SJCRH30 (cell line): ENCODE measurements at regions not wholly inside any gene's neighbourhood (a gene's known extent, or its start where the extent isn't known, plus 50 kb on each side); places are given as distances from the start of the nearest gene placed in this dataset.

ENCODE experiments used
- DNase-seq, 2 experiments: peaks; one replicate each; pipeline ENCODE4 v3.0.0-alpha.2; 2015 to 2020
- H3K27ac ChIP-seq: fragments of 250-450 bp; sonication (Bioruptor Pico); 2 replicates; pipeline ENCODE4 v1.5.1; 2020; ENCODE audit warnings: mild to moderate bottlenecking, moderate library complexity
- H3K27me3 ChIP-seq: fragments of 250-450 bp; sonication (Bioruptor Pico); 2 replicates; pipeline ENCODE4 v1.5.1; 2020; ENCODE audit warnings: mild to moderate bottlenecking, moderate library complexity
- H3K36me3 ChIP-seq: fragments of 250-450 bp; sonication (Bioruptor Pico); 2 replicates; pipeline ENCODE4 v1.5.1; 2020; ENCODE audit warnings: mild to moderate bottlenecking, moderate library complexity
- H3K4me1 ChIP-seq: fragments of 250-450 bp; sonication (Bioruptor Pico); 2 replicates; pipeline ENCODE4 v1.5.1; 2020; ENCODE audit warnings: mild to moderate bottlenecking, moderate library complexity
- H3K4me3 ChIP-seq: fragments of 250-450 bp; sonication (Bioruptor Pico); 2 replicates; pipeline ENCODE4 v1.5.1; 2020; ENCODE audit warnings: mild to moderate bottlenecking, moderate library complexity
- H3K9me3 ChIP-seq: fragments of 250-450 bp; sonication (Bioruptor Pico); replicated peaks from 2 replicates; pipeline ENCODE4 v1.5.1; 2020; ENCODE audit warnings: mild to moderate bottlenecking, moderate library complexity

GRCh38 chr21:31456201-31456600 lies 112.1 kb upstream of the TIAM1 start:
- Histone ChIP-seq H3K27me3 (no peaks in the 10 kb centered on the region), H3K36me3 (no peaks in the 10 kb centered on the region), H3K9me3 (no peaks in the 10 kb centered on the region), H3K27ac (no peak overlapping the region), H3K4me3 (no peak overlapping the region), H3K4me1 (no peaks in the 10 kb centered on the region)
- no peak for DNase-seq

DNA sequence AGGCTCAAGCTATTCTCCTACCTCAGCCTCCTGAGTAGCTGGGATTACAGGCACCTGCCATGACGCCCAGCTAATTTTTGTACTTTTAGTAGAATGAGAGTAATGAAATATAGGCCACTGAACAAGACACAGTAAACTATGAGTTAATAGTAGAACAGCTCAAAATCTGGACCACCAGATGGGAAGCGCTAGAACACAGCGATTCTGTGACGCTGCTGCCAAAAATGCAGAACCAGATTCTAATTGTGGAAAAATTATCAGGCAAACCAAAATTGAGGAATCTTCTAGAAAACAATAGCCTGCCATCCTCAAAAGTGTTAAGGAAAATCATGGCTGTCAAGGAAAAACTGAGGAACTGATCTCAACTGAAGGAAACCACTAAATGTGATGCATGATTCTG lies 111.4 kb upstream of the TIAM1 start:
- no peaks in the 10 kb centered on the region for H3K36me3 ChIP-seq
- H3K4me1 ChIP-seq = no peaks in the 10 kb centered on the region
- no peaks in the 10 kb centered on the region for H3K27me3 ChIP-seq
- no peak for DNase-seq
- no peaks in the 10 kb centered on the region for H3K9me3 ChIP-seq
- no peak overlapping the region for H3K27ac ChIP-seq
- H3K4me3 ChIP-seq = no peak overlapping the region

GRCh38 chr21:31450980-31451379 lies 106.9 kb upstream of the TIAM1 start:
- Histone ChIP-seq H3K9me3 (no peaks in the 10 kb centered on the region), H3K36me3 (no peaks in the 10 kb centered on the region), H3K4me1 (no peaks in the 10 kb centered on the region), H3K27ac (no peak overlapping the region), H3K27me3 (no peaks in the 10 kb centered on the region), H3K4me3 (no peak overlapping the region)
- no peak for DNase-seq

- Histone ChIP-seq H3K4me3 (no peak overlapping the region), H3K4me1 (no peaks in the 10 kb centered on the region), H3K27me3 (no peaks in the 10 kb centered on the region), H3K36me3 (no peaks in the 10 kb centered on the region), H3K9me3 (no peaks in the 10 kb centered on the region), H3K27ac (no peak overlapping the region)
- DNase-seq = no peak
Measured at GRCh38 chr21:31449921-31450535, 106.0 kb upstream of the TIAM1 start.

- no peak overlapping the region for H3K4me3 ChIP-seq
- no peaks in the 10 kb centered on the region for H3K36me3 ChIP-seq
- no peaks in the 10 kb centered on the region for H3K27me3 ChIP-seq
- no peaks in the 10 kb centered on the region for H3K4me1 ChIP-seq
- DNase-seq = no peak
- H3K9me3 ChIP-seq = no peaks in the 10 kb centered on the region
- H3K27ac ChIP-seq = no peak overlapping the region
Measured at GRCh38 chr21:31448496-31448895, 104.4 kb upstream of the TIAM1 start.

GRCh38 chr21:31447505-31447904 lies 103.4 kb upstream of the TIAM1 start:
- Histone ChIP-seq H3K27ac (no peak overlapping the region), H3K27me3 (no peaks in the 10 kb centered on the region), H3K4me1 (no peaks in the 10 kb centered on the region), H3K4me3 (no peak overlapping the region), H3K9me3 (no peaks in the 10 kb centered on the region), H3K36me3 (no peaks in the 10 kb centered on the region)
- DNase-seq = no peak

- Histone ChIP-seq H3K4me1 (no peaks in the 10 kb centered on the region), H3K36me3 (no peaks in the 10 kb centered on the region), H3K27ac (no peak overlapping the region), H3K4me3 (no peak overlapping the region), H3K27me3 (no peaks in the 10 kb centered on the region), H3K9me3 (peaks cover 2% of the 10 kb centered on the region; the same call in 1 of the 2 replicates)
- DNase-seq = no peak
Measured at GRCh38 chr21:31446226-31446855, 102.3 kb upstream of the TIAM1 start.

GRCh38 chr21:31445137-31445536 lies 101.1 kb upstream of the TIAM1 start:
- no peak for DNase-seq
- Histone ChIP-seq H3K27me3 (no peaks in the 10 kb centered on the region), H3K9me3 (peaks cover 4% of the 10 kb centered on the region; the same call in 1 of the 2 replicates), H3K4me3 (no peak overlapping the region), H3K36me3 (no peaks in the 10 kb centered on the region), H3K4me1 (no peaks in the 10 kb centered on the region), H3K27ac (no peak overlapping the region)

DNA sequence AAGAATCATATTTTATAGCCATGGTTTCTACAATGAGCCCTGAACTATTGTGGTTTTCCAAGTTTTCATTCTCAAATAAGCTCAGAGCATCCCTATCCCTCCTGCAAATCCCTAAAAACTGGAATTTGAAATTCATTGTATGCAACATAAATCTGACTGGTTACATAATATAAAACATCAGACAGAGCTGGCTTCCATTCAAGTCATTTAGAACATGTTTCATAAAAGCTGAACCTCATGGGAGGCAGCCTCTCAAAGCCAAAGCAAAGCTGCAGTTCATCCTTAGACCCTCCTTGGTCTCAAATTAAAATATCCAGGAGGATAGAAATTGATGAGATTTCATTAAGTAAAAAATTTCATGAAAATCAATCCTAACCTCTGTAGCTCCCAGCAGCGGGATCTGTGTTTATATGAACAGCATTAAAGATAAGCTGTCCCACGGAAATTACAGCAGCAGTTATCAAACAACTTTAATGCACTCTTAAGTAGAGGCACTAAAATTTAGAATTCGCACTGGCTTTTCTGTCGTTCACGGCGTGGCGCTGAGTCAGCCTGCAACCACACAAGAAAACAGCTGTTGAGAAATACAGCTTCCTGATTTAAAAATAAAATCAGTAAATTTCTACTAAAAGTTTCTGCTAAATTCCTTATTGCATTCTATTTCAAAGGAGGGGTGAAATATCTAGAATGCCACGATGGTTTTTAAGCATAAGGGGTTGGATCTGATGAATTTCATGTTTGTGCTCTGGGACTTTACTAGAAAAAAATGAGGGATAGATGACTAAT lies 99.9 kb upstream of the TIAM1 start:
- H3K4me3 ChIP-seq = no peak overlapping the region
- no peaks in the 10 kb centered on the region for H3K36me3 ChIP-seq
- H3K9me3 ChIP-seq = peaks cover 4% of the 10 kb centered on the region; the same call in 1 of the 2 replicates
- no peaks in the 10 kb centered on the region for H3K4me1 ChIP-seq
- DNase-seq = no peak
- H3K27ac ChIP-seq = no peak overlapping the region
- no peaks in the 10 kb centered on the region for H3K27me3 ChIP-seq

DNA sequence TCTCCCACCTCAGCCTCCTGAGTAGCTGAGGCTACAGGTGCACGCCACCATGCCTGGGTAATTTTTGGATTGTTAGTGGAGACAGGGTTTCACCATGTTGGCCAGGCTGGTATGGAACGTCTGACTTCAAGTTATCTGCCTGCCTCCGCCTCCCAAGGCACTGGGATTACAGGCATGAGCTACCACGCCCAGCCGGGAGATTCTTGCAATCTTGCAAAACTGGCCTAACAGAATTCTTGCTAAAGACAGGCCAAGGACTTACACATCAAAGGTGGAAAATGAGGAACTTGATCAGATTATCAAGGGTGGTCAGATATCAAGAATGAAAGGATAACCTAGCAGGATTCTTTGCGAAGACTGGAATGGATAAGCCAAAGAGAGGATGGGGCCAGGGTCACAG lies 98.3 kb upstream of the TIAM1 start:
- Histone ChIP-seq H3K27ac (no peak overlapping the region), H3K4me3 (no peak overlapping the region), H3K4me1 (no peaks in the 10 kb centered on the region), H3K27me3 (no peaks in the 10 kb centered on the region), H3K36me3 (no peaks in the 10 kb centered on the region), H3K9me3 (peaks cover 4% of the 10 kb centered on the region; the same call in 1 of the 2 replicates)
- DNase-seq = no peak

- no peak overlapping the region for H3K27ac ChIP-seq
- H3K9me3 ChIP-seq = no peaks in the 10 kb centered on the region
- H3K27me3 ChIP-seq = no peaks in the 10 kb centered on the region
- no peak overlapping the region for H3K4me3 ChIP-seq
- H3K4me1 ChIP-seq = no peaks in the 10 kb centered on the region
- DNase-seq = no peak
- no peaks in the 10 kb centered on the region for H3K36me3 ChIP-seq
Measured at GRCh38 chr21:31429506-31429905, 85.4 kb upstream of the TIAM1 start.

DNA sequence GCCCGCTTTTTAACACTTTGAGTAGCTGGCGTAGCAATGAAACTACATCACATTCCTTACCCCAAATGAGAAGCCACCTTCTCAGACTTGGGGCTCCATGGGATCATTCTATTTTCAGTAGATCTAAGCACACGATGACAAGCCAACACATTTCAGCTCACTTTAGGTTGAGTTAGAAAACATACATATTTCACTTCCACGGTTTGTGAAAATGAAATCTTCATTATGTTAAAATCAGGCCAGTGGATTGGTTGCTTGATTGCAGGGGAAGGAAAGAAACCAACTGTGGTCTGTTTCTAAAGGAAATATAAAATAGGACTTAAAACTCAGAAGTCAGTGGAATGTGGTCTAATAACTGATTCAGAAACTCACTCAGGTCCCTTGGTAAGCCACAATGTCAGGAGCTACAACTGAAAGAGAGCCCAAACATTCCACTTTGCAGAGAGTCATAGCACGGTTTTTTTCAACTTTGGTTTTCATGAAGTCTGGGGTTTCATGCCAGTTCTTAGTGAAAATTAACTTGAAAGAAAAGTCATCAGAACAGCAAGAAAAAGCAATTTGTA lies 82.3 kb upstream of the TIAM1 start:
- H3K4me3 ChIP-seq = no peak overlapping the region
- no peaks in the 10 kb centered on the region for H3K4me1 ChIP-seq
- no peaks in the 10 kb centered on the region for H3K27me3 ChIP-seq
- H3K36me3 ChIP-seq = no peaks in the 10 kb centered on the region
- DNase-seq = no peak
- no peak overlapping the region for H3K27ac ChIP-seq
- H3K9me3 ChIP-seq = no peaks in the 10 kb centered on the region

DNA sequence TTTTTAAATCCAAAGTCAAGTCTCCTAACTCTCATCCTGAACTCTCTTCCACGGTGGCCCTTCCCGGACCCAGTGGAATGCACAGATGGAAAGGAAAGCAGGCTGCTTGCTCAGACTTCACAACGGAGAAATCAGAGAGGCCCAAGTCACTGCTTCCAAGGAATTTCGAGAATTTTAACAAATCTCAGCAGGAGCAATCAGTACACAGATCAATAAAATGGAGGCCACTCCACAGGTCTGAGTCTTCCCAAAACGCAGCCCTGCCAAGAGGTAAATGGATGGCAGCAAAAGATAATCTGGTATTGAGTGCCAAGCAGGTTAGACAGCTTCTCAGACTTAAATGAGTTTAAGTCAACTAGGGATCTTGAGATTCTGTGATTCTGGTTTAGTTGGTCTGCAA lies 81.1 kb upstream of the TIAM1 start:
- H3K9me3 ChIP-seq = no peaks in the 10 kb centered on the region
- H3K4me3 ChIP-seq = no peak overlapping the region
- no peaks in the 10 kb centered on the region for H3K36me3 ChIP-seq
- DNase-seq = no peak
- H3K27ac ChIP-seq = no peak overlapping the region
- no peaks in the 10 kb centered on the region for H3K4me1 ChIP-seq
- H3K27me3 ChIP-seq = no peaks in the 10 kb centered on the region

GRCh38 chr21:31424058-31424457 lies 80.0 kb upstream of the TIAM1 start:
- Histone ChIP-seq H3K27me3 (no peaks in the 10 kb centered on the region), H3K27ac (no peak overlapping the region)

GRCh38 chr21:31420988-31421387 lies 76.9 kb upstream of the TIAM1 start:
- Histone ChIP-seq H3K36me3 (no peaks in the 10 kb centered on the region), H3K4me3 (no peak overlapping the region), H3K27ac (no peak overlapping the region), H3K27me3 (no peaks in the 10 kb centered on the region), H3K9me3 (no peaks in the 10 kb centered on the region), H3K4me1 (no peaks in the 10 kb centered on the region)
- no peak for DNase-seq

More at GRCh38 chr21:31424058-31424457, 80.0 kb upstream of the TIAM1 start:
- H3K4me1 ChIP-seq = no peaks in the 10 kb centered on the region
- no peak for DNase-seq
- H3K36me3 ChIP-seq = no peaks in the 10 kb centered on the region
- H3K4me3 ChIP-seq = no peak overlapping the region
- H3K9me3 ChIP-seq = no peaks in the 10 kb centered on the region
